ENCODE measurements at regions not wholly inside any gene's neighbourhood (a gene's known extent, or its start where the extent isn't known, plus 50 kb on each side); places are given as distances from the start of the nearest gene placed in this dataset.

GRCh38 chr5:173464813-173465212 lies 136.6 kb upstream of the STC2 start:
- TF ChIP-seq ZFX (IDR thresholded peaks at IDR 0.05) (no peak), EZH2 (IDR thresholded peaks at IDR 0.05) (no peak), POLR2A (IDR thresholded peaks at IDR 0.05; ENCODE audit: borderline replicate concordance, extremely low read depth, insufficient read depth, insufficient read length) (no peak), ZBTB33 (IDR thresholded peaks at IDR 0.05; ENCODE audit: extremely low read depth, insufficient replicate concordance, low read length) (no peak), SIN3A (IDR thresholded peaks at IDR 0.05; ENCODE audit: low read depth) (no peak), EZH2phosphoT487 (IDR thresholded peaks at IDR 0.05; ENCODE audit: borderline replicate concordance) (no peak), CBX3 (IDR thresholded peaks at IDR 0.05; ENCODE audit: low read depth) (no peak), SP1 (IDR thresholded peaks at IDR 0.05; ENCODE audit: low read depth) (no peak)
- TF ChIP-seq, protein P1, sequence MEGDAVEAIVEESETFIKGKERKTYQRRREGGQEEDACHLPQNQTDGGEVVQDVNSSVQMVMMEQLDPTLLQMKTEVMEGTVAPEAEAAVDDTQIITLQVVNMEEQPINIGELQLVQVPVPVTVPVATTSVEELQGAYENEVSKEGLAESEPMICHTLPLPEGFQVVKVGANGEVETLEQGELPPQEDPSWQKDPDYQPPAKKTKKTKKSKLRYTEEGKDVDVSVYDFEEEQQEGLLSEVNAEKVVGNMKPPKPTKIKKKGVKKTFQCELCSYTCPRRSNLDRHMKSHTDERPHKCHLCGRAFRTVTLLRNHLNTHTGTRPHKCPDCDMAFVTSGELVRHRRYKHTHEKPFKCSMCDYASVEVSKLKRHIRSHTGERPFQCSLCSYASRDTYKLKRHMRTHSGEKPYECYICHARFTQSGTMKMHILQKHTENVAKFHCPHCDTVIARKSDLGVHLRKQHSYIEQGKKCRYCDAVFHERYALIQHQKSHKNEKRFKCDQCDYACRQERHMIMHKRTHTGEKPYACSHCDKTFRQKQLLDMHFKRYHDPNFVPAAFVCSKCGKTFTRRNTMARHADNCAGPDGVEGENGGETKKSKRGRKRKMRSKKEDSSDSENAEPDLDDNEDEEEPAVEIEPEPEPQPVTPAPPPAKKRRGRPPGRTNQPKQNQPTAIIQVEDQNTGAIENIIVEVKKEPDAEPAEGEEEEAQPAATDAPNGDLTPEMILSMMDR (IDR thresholded peaks at IDR 0.05 in 2 of 3, conservative IDR thresholded peaks at IDR 0.05 in 1 of 3; ENCODE audit: borderline replicate concordance in 1 of 3, insufficient read depth in 1 of 3, low read depth in 2 of 3, low read length in 2 of 3), result no peak

Data from HCT116 (cell line).